Neural cell (in vitro differentiated cells): ENCODE measurements at regions not wholly inside any gene's neighbourhood (a gene's known extent, or its start where the extent isn't known, plus 50 kb on each side); places are given as distances from the start of the nearest gene placed in this dataset.
A peak's percentile ranks its signal among the peaks of the same experiment; 100 is the strongest.

Experiments used
- H2AFZ ChIP-seq: fragments of 200-600, 300-800 bp; sonication (generic), shearing (Covaris generic); 2 replicates; pipeline ENCODE4 v1.6.0; 2014; ENCODE audit warnings: low read depth, mild to moderate bottlenecking, antibody characterized with exemption, low read length, moderate library complexity
- H3F3A ChIP-seq: fragments of 200-600 bp; shearing (Covaris generic); 2 replicates; pipeline ENCODE4 v1.6.1; 2016; ENCODE audit warnings: mild to moderate bottlenecking, moderate library complexity, mixed read lengths, antibody characterized with exemption, low read length; ENCODE audit not compliant: insufficient read depth, poor library complexity, severe bottlenecking
- H3K27ac ChIP-seq: fragments of 200-600, 300-800 bp; sonication (generic), shearing (Covaris generic); 2 replicates; pipeline ENCODE4 v1.5.1; 2014; ENCODE audit warnings: mild to moderate bottlenecking, low read length, moderate library complexity
- H3K27me3 ChIP-seq: fragments of 300-800, 200-600 bp; sonication (generic), shearing (Covaris generic); 2 replicates; pipeline ENCODE4 v1.6.0; 2014; ENCODE audit warnings: mild to moderate bottlenecking, low read depth, low read length, moderate library complexity; ENCODE audit not compliant: insufficient read depth
- H3K36me3 ChIP-seq: fragments of 300-800, 200-600 bp; sonication (generic), shearing (Covaris generic); 2 replicates; pipeline ENCODE4 v1.5.1; 2014; ENCODE audit warnings: mild to moderate bottlenecking, antibody characterized with exemption, low read length, moderate library complexity; ENCODE audit not compliant: insufficient read depth
- H3K4me2 ChIP-seq: fragments of 300-800, 200-600 bp; sonication (generic), shearing (Covaris generic); 2 replicates; pipeline ENCODE4 v1.6.0; 2014; ENCODE audit warnings: mild to moderate bottlenecking, low read length
- H3K4me3 ChIP-seq: fragments of 300-800, 200-600 bp; sonication (generic), shearing (Covaris generic); 2 replicates; pipeline ENCODE4 v1.5.1; 2014; ENCODE audit warnings: mild to moderate bottlenecking, low read length, moderate library complexity
- H3K79me2 ChIP-seq: fragments of 200-600 bp; shearing (Covaris generic); replicated peaks from 2 replicates; pipeline ENCODE4 v1.6.0; 2014; ENCODE audit warnings: mild to moderate bottlenecking, low read length, moderate library complexity; ENCODE audit not compliant: insufficient read depth
- H3K9ac ChIP-seq: fragments of 300-800, 200-600 bp; sonication (generic), shearing (Covaris generic); 2 replicates; pipeline ENCODE4 v1.6.1; 2016; ENCODE audit warnings: mild to moderate bottlenecking, low read length, mixed read lengths
- H3K9me2 ChIP-seq: fragments of 200-600 bp; shearing (Covaris generic); 2 replicates; pipeline ENCODE4 v1.6.1; 2016; ENCODE audit warnings: mild to moderate bottlenecking, low read length, mixed read lengths; ENCODE audit not compliant: insufficient read depth
- H3K9me3 ChIP-seq: fragments of 200-600, 300-800 bp; sonication (generic), shearing (Covaris generic); 2 replicates; pipeline ENCODE4 v1.6.1; 2016; ENCODE audit warnings: mild to moderate bottlenecking, mixed run types, low read length, moderate library complexity, mixed read lengths
- H4K20me1 ChIP-seq: fragments of 200-600 bp; shearing (Covaris generic); 2 replicates; pipeline ENCODE4 v1.6.1; 2016; ENCODE audit warnings: mild to moderate bottlenecking, mixed run types; ENCODE audit not compliant: insufficient read depth
- CTCF ChIP-seq: fragments of 450-650 bp; IDR thresholded peaks from 2 replicates; pipeline ENCODE4 v1.5.1; 2014; ENCODE audit warnings: antibody characterized with exemption, mild to moderate bottlenecking, moderate library complexity; ENCODE audit not compliant: poor library complexity, severe bottlenecking
- EP300 ChIP-seq: fragments of 450-650 bp; conservative IDR thresholded peaks from 2 replicates; pipeline ENCODE4 v1.6.1; 2014; ENCODE audit warnings: antibody characterized with exemption, mild to moderate bottlenecking, moderate library complexity; ENCODE audit not compliant: poor library complexity, severe bottlenecking
- EZH2 ChIP-seq: fragments of 200-600, 300-800 bp; shearing (Covaris generic), sonication (generic); IDR thresholded peaks from 2 replicates; pipeline ENCODE4 v1.6.1; 2014; ENCODE audit warnings: antibody characterized with exemption, low read length, borderline replicate concordance, mild to moderate bottlenecking; ENCODE audit not compliant: insufficient read depth, poor library complexity, severe bottlenecking
- MXI1 ChIP-seq: fragments of 450-650 bp; conservative IDR thresholded peaks from 2 replicates; pipeline ENCODE4 v1.6.1; 2014; ENCODE audit warnings: antibody characterized with exemption, mild to moderate bottlenecking; ENCODE audit not compliant: poor library complexity, severe bottlenecking
- POLR2AphosphoS5 ChIP-seq: IDR thresholded peaks from 2 replicates; pipeline ENCODE4 v1.6.1; 2012
- RAD21 ChIP-seq: fragments of 450-650 bp; conservative IDR thresholded peaks from 2 replicates; pipeline ENCODE4 v1.6.1; 2014; ENCODE audit warnings: antibody characterized with exemption, mild to moderate bottlenecking, moderate library complexity
- REST ChIP-seq: IDR thresholded peaks from 2 replicates; pipeline ENCODE4 v1.6.1; 2012; ENCODE audit warnings: borderline replicate concordance
- SMC3 ChIP-seq: fragments of 450-650 bp; conservative IDR thresholded peaks from 2 replicates; pipeline ENCODE4 v1.6.1; 2014; ENCODE audit warnings: antibody characterized with exemption, mild to moderate bottlenecking, moderate library complexity; ENCODE audit not compliant: poor library complexity
- TAF1 ChIP-seq: IDR thresholded peaks from 2 replicates; pipeline ENCODE4 v1.6.1; 2012; ENCODE audit warnings: low read depth

GRCh38 chr6:166851911-166852310 is 104.4 kb downstream of the RNASET2 start:
- H3K9me3 ChIP-seq, result no peaks in the 10 kb centered on the region
- no peak overlapping the region for H3K4me2 ChIP-seq
- no peaks in the 10 kb centered on the region for H3K36me3 ChIP-seq
- peak overlapping the region; percentile 39 for H3K9ac ChIP-seq
- TF ChIP-seq POLR2AphosphoS5, result peak; percentile 52
- peak; percentile 33 for TF ChIP-seq EP300
- TF ChIP-seq EZH2, result no peak
- TF ChIP-seq RAD21, result peak; percentile 20
- H3K79me2 ChIP-seq, result no peaks in the 10 kb centered on the region
- H3K4me3 ChIP-seq, result no peak overlapping the region
- peak overlapping the region; percentile 11 for H2AFZ ChIP-seq
- no peaks in the 10 kb centered on the region for H3F3A ChIP-seq
- H4K20me1 ChIP-seq, result no peaks in the 10 kb centered on the region
- H3K27me3 ChIP-seq, result no peaks in the 10 kb centered on the region
- H3K27ac ChIP-seq, result peak overlapping the region; percentile 71
- no peaks in the 10 kb centered on the region for H3K9me2 ChIP-seq

- H3K4me2 ChIP-seq, result no peak overlapping the region
- no peaks in the 10 kb centered on the region for H3K9me2 ChIP-seq
- TF ChIP-seq RAD21 (no peak), MXI1 (no peak), SMC3 (no peak), EZH2 (no peak), POLR2AphosphoS5 (no peak), TAF1 (no peak), REST (no peak), CTCF (no peak)
- no peaks in the 10 kb centered on the region for H3K79me2 ChIP-seq
- no peak overlapping the region for H2AFZ ChIP-seq
- no peaks in the 10 kb centered on the region for H3F3A ChIP-seq
- no peaks in the 10 kb centered on the region for H4K20me1 ChIP-seq
- H3K36me3 ChIP-seq, result no peaks in the 10 kb centered on the region
- no peaks in the 10 kb centered on the region for H3K9me3 ChIP-seq
- H3K4me3 ChIP-seq, result no peak overlapping the region
- no peaks in the 10 kb centered on the region for H3K27me3 ChIP-seq
- peak overlapping the region; percentile 39 for H3K9ac ChIP-seq
- H3K27ac ChIP-seq, result peak overlapping the region; percentile 71
These were observed 104.9 kb downstream of the RNASET2 start for GRCh38 chr6:166851426-166851825.

GRCh38 chr6:166850677-166851076 is 105.7 kb downstream of the RNASET2 start:
- no peaks in the 10 kb centered on the region for H3K27me3 ChIP-seq
- H3K9me3 ChIP-seq, result no peaks in the 10 kb centered on the region
- TF ChIP-seq RAD21 (no peak), MXI1 (no peak), SMC3 (no peak), EZH2 (no peak)
- H3K9me2 ChIP-seq, result no peaks in the 10 kb centered on the region
- H3K9ac ChIP-seq, result no peak overlapping the region
- no peaks in the 10 kb centered on the region for H3F3A ChIP-seq
- H3K4me2 ChIP-seq, result no peak overlapping the region
- H3K27ac ChIP-seq, result peak overlapping the region; percentile 71
- no peak overlapping the region for H3K4me3 ChIP-seq
- no peaks in the 10 kb centered on the region for H4K20me1 ChIP-seq
- H3K79me2 ChIP-seq, result no peaks in the 10 kb centered on the region
- H3K36me3 ChIP-seq, result no peaks in the 10 kb centered on the region
- H2AFZ ChIP-seq, result no peak overlapping the region
